Inferior parietal cortex (tissue), 1 donor: ENCODE measurements at regions not wholly inside any gene's neighbourhood (a gene's known extent, or its start where the extent isn't known, plus 50 kb on each side); places are given as distances from the start of the nearest gene placed in this dataset.
"Not testable (repeated sequence)": the region's sequence is repeated elsewhere in the genome, so short reads cannot be mapped to it uniquely, and the experiment has no call there.

Source experiments
- DNase-seq: peaks from one replicate; pipeline ENCODE4 v3.0.0-alpha.2; 2016; ENCODE audit errors: extremely low spot score

DNA sequence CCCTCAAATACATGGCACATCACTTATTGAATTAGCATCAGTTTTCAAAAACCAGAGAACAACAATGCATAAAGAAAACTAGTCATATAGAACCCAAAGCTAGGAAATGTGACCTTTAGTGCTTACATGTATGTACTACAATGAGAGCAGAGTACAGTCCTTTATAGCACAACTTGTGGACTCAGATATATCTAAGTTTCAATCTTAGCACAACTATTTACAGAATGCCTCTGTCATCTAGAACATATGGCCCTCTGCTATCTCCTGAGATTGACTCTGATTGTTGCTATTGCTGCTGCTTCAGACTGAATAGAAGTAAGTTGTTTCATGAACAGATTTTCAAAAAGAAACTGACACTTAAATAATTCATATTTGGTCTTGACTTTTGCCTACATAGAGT is 1536.2 kb downstream of the EFNA5 start:
- no peak for DNase-seq

DNA sequence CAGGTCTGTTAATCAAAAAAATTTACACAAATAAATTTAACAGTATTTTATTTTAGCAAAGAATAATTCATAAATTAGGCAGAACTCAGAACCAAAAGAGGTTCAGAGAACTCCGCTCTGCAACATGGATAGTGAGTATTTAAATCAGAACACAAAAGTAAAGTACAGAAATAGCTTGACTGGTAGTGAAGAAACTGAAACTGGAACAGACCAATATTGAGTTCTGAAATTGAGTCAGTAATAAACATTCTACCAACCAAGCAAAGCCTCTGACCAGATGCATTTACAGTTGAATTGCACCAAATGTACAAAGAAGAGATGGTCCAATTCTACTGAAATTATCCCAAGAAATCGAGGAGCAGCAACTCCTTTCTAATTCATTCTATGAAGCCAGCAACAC is 1542.8 kb downstream of the EFNA5 start:
- DNase-seq, result no peak

GRCh38 chr5:106127341-106127781 is 1543.4 kb downstream of the EFNA5 start:
- DNase-seq, result no peak

GRCh38 chr5:106121972-106122605 is 1548.6 kb downstream of the EFNA5 start:
- DNase-seq, result no peak

DNA sequence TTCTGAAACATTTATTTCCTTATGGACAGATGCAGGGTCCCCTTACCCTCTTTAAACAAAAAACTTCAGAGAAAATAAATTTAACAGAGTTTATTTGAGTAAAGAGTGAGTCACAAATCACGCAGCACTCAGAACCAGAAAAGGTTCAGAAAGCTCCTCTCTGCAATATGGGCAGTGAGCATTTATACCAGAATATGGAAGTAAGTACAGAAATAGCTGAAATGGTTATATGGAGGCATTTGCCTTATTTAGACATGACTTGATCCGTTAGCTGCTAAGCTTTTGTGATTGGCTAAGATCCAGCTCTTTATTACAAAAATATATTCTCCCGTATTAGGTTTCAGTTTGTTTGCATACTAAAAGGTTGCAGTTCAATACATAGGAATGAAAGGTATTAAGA is 1554.1 kb downstream of the EFNA5 start:
- no peak for DNase-seq

DNA sequence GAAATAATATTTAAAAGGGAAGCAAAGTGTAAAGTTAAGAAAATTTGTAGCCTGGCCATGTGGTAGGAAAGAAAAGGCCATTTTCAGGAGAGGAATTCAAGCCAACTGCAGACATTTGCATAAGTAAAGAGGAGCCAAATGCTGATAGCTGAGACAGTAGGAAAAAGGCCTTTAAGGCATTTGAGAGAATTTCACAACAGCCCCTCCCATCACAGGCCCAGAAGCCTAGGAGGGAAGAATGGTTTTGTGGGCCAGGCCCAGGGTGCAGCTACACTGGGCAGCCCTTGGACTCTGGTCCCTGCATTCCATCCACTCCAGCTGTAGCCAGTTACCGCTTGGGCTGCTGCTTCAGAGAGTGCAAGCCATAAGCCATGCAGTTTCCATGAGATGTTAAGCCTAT is 1556.8 kb downstream of the EFNA5 start:
- no peak for DNase-seq

GRCh38 chr5:106106384-106106783 is 1564.4 kb downstream of the EFNA5 start:
- no peak for DNase-seq

- no peak for DNase-seq
These were observed 1573.4 kb downstream of the EFNA5 start for GRCh38 chr5:106097340-106097739.

DNA sequence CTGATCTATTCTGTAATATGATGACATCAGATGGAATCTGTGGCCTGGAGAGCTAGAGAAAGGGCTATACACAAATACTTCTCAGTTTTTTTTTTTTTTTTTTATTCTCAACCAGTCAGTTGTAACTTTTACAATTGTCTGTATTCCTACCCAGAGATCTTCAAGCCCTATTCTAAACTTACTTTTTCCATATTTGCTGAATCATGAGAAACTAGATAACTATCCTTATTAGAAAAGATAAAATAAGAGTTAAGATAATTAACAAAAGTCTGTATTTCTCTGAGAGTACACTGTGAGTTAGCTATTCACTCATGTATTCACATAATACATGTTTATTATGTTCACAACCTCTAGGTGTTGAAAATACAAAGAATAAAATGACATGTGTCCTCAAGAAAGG is 1575.9 kb downstream of the EFNA5 start:
- no peak for DNase-seq

- DNase-seq, result no peak
These were observed 1576.5 kb downstream of the EFNA5 start for GRCh38 chr5:106094204-106094607.

DNA sequence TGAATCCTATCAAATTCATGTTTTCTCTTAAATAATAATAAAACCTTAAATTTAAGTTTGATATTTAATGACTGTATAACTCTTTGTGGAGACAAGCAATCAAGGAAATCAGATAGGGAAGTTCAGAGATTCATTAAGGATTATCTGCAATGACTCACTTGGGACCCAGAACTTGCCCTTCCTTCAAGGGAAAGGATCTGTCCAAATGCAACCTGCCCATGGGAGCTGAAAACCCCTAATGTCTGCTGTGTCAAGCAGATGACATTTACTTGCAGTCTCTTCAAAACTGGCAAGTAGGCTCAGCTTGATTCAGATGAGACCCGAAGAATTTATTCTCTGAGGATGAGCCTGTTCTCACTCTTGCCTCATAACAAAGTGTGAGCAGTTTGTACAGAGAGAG is 1577.6 kb downstream of the EFNA5 start:
- DNase-seq, result no peak

DNA sequence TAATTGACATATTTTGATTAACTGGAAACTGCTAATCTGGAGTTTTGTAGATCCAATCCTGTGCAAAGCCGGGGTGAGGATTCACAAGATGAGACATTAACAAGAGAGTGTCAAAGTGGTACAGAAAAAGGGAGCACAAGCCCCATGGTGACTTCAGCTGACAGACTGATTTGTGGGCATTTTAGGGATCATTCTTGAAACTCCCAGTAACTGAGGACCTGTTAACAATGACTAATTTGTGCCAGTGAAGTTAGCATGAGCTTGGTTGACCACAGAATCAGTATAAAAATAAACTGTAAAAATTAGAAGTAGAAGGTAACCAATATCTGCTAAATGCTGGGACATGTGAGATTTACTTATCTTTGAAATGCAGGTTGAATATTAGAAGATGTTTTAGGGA is 1578.3 kb downstream of the EFNA5 start:
- DNase-seq, result no peak

- no peak for DNase-seq
These were observed 1581.7 kb downstream of the EFNA5 start for GRCh38 chr5:106089073-106089472.

GRCh38 chr5:106088462-106088861 is 1582.3 kb downstream of the EFNA5 start:
- no peak for DNase-seq

DNA sequence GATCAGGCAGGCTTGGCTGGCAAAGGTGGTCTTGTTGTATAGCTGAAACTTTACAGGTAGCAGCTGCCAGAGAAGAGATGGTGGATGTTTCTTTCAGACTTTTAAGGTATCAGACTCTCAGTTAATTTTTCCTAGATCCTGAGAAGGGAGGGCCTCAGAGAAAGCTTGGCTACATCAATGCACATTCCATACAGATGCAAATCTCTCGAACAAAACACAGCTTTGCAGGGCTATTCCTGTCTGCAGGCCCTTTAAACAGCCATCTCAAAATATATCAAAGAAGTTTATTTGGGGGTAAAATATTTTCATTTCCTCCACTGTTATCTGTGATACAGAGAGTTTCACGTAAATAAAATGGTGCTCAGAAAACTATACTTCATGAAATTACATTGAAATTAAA is 1584.4 kb downstream of the EFNA5 start:
- no peak for DNase-seq

GRCh38 chr5:106085556-106085955 is 1585.2 kb downstream of the EFNA5 start:
- DNase-seq, result no peak

- no peak for DNase-seq
These were observed 1585.6 kb downstream of the EFNA5 start for GRCh38 chr5:106085136-106085535.

DNA sequence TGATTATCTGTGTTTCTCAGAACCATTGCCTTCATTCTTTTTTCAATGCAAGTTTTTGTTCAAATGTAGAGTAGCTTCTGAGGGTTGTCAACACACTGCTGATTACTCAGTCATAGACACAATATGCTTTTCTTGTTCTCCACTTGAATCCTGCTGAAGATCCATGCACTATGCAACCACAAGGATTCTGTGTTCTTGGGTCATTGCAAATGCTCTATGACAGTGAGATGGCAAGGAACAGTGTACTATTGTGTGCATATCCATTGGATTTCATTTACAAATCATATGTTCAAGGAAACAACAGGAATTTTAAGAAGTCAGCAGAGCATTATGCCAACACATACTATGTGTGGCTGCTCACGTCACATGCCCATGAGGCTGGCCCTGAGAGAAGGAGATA is 1590.2 kb downstream of the EFNA5 start:
- no peak for DNase-seq

- DNase-seq, result no peak
These were observed 1594.1 kb downstream of the EFNA5 start for GRCh38 chr5:106076655-106077054.

GRCh38 chr5:106072208-106072607 is 1598.5 kb downstream of the EFNA5 start:
- no peak for DNase-seq

DNA sequence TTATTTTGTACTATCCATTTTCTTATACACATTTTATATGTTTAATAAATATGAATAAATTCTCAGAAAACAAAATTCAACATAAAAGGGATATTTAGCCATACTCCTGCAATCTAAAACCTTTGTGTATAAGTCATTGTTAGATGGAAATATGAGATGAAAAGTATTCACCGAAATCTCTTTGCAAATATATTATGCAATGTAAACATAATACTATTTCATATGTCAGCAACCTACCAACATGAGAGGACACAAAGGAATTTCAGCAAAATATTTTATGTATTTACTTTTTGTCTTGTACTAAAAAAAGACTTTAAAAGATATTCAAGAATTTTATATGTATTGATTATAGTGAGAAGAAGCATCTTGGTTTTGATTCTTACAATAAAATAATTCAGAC is 1623.4 kb downstream of the EFNA5 start:
- DNase-seq, result no peak

DNA sequence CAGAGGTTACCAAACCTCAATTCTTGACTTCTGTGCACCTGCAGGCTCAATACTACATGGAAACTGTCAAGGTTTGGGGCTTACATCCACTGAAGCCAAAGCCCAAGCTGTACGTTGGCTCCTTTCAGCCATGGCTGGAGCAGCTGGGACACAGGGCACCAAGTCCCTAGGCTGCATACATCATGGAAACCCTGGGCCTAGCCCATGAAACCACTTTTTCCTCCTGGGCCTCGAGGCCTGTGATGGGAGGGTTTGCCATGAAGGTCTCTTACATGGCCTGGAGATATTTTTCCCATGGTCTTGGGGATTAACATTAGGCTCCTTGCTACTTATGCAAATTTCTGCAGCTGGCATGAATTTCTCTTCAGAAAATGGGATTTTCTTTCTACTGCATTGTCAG is 1638.7 kb downstream of the EFNA5 start:
- not testable (repeated sequence) for DNase-seq

DNA sequence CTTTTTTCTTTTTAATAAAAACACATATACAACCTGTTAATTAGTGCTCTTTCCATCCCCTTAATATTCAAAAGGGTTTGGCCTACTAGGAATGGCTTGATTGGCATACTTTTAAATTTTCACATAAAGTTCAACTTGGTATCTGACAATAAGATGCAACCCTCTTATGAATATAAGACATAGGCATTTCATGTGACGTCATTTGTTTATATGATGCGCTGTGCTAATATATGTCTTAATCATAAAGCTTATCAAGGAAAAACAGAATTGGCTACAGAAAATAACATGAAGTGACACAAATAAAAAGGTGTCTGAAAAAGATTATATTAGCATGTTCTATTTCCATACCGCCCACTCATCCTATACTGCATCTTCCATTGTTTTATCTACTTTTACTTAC is 1642.4 kb downstream of the EFNA5 start:
- no peak for DNase-seq

GRCh38 chr5:106020894-106021293 is 1649.8 kb downstream of the EFNA5 start:
- DNase-seq, result no peak
